Adrenal gland (tissue), 9 donors: ENCODE measurements at regions not wholly inside any gene's neighbourhood (a gene's known extent, or its start where the extent isn't known, plus 50 kb on each side); places are given as distances from the start of the nearest gene placed in this dataset.
"Not testable (repeated sequence)": the region's sequence is repeated elsewhere in the genome, so short reads cannot be mapped to it uniquely, and the experiment has no call there.

Experiments used
- DNase-seq, 7 donors: peaks; one replicate each; pipeline ENCODE4 v3.0.0-alpha.2; 2019 to 2020
- H3K27ac ChIP-seq, 5 donors: fragments of 200-600 bp; sonication (generic) in 4 of 5; 1 replicate in 3 of 5; 2 replicates in 2 of 5; pipeline versions ENCODE4 v1.5.1 to v1.8.0; 2016 to 2020; ENCODE audit warnings: mild to moderate bottlenecking in 1 of 5
- H3K27me3 ChIP-seq: fragments of 200-600 bp; 2 replicates; pipeline ENCODE4 v1.8.0; 2021
- H3K36me3 ChIP-seq, 2 donors: fragments of 200-600 bp; replicated peaks in 1 of 2; 1 replicate in 1 of 2; 2 replicates in 1 of 2; pipeline versions ENCODE4 v1.5.1 to v1.8.0; 2018 to 2022
- H3K4me1 ChIP-seq, 2 donors: fragments of 200-600 bp; replicated peaks in 1 of 2; 1 replicate in 1 of 2; 2 replicates in 1 of 2; pipeline versions ENCODE4 v1.5.1 to v1.8.0; 2018 to 2021
- H3K4me3 ChIP-seq, 4 donors: fragments of 200-600 bp; sonication (generic) in 3 of 4; one replicate each; pipeline ENCODE4 v1.5.1; 2016 to 2018
- H3K9me3 ChIP-seq, 3 donors: fragments of 200-600 bp; sonication (generic) in 1 of 3; replicated peaks in 1 of 3; 1 replicate in 2 of 3; 2 replicates in 1 of 3; pipeline versions ENCODE4 v1.5.1 to v1.8.0; 2016 to 2021
- POLR2A ChIP-seq, 2 donors: fragments of 450-650 bp; IDR thresholded peaks; one replicate each; pipeline ENCODE4 v1.6.1; 2017; ENCODE audit warnings: antibody characterized with exemption in 2 of 2, mild to moderate bottlenecking in 2 of 2, moderate library complexity in 1 of 2
- WGBS, 4 donors: extraction: QIAGEN DNeasy Blood & Tissue Kit in 2 of 4; methylation state at CpG; one replicate each; pipeline versions ENCODE4 v1.1.5 to v1.1.7; 2013 to 2017; 5-methylcytosine and 5-hydroxymethylcytosine counted together
- intact Hi-C, 2 donors: fragments of 100-400 bp; cut with DNase I; formaldehyde crosslinking; loops; one replicate each; pipeline versions ENCODE4 v1.14.1 to v1.15.0; 2022 to 2023
- TF ChIP-seq, protein P1 (sequence below), 6 experiments: fragments of 450-650 bp in 4 of 6; fragments of 200-600 bp in 2 of 6; sonication (generic) in 1 of 6; IDR thresholded peaks; 1 replicate in 5 of 6; 2 replicates in 1 of 6; pipeline versions ENCODE4 v1.5.1 to v1.8.0; 2016 to 2021; ENCODE audit warnings: antibody characterized with exemption in 6 of 6, mild to moderate bottlenecking in 2 of 6, moderate library complexity in 1 of 6
- donor health status: healthy with polysubstance abuse.
- donor health status: Bipolar disorder and iron deficiency.
- donor health status: DM: yes; HTN: yes; CAD: no.
- donor health status: DM: no; HTN: no; CAD: no.
- donor health status: DM: no; HTN: no; CAD: no.

GRCh38 chr6:111944541-111944940, 71.3 kb upstream of the FYN start:
- H3K4me1 ChIP-seq = no peaks in the 10 kb centered on the region
- intact Hi-C loops = no loop called here
- H3K36me3 ChIP-seq = no peaks in the 10 kb centered on the region

GRCh38 chr6:111949546-111949945, 76.3 kb upstream of the FYN start:
- intact Hi-C loops = no loop called here
- no peak for DNase-seq
- H3K27me3 ChIP-seq = no peaks in the 10 kb centered on the region
- H3K4me3 ChIP-seq = no peak overlapping the region
- no peak overlapping the region for H3K27ac ChIP-seq
- no peaks in the 10 kb centered on the region for H3K4me1 ChIP-seq
- TF ChIP-seq, protein P1, sequence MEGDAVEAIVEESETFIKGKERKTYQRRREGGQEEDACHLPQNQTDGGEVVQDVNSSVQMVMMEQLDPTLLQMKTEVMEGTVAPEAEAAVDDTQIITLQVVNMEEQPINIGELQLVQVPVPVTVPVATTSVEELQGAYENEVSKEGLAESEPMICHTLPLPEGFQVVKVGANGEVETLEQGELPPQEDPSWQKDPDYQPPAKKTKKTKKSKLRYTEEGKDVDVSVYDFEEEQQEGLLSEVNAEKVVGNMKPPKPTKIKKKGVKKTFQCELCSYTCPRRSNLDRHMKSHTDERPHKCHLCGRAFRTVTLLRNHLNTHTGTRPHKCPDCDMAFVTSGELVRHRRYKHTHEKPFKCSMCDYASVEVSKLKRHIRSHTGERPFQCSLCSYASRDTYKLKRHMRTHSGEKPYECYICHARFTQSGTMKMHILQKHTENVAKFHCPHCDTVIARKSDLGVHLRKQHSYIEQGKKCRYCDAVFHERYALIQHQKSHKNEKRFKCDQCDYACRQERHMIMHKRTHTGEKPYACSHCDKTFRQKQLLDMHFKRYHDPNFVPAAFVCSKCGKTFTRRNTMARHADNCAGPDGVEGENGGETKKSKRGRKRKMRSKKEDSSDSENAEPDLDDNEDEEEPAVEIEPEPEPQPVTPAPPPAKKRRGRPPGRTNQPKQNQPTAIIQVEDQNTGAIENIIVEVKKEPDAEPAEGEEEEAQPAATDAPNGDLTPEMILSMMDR (IDR thresholded peaks at IDR 0.05) = no peak
- no peak for TF ChIP-seq POLR2A (IDR thresholded peaks at IDR 0.05)
- H3K36me3 ChIP-seq = no peaks in the 10 kb centered on the region
- no peaks in the 10 kb centered on the region for H3K9me3 ChIP-seq
- WGBS, 4 donors = 67 to 79% (median 72%) methylated on average over 3 of the region's 3 CpGs

More at GRCh38 chr6:111944541-111944940, 71.3 kb upstream of the FYN start:
- H3K4me3 ChIP-seq = no peak overlapping the region
- DNase-seq = no peak
- TF ChIP-seq POLR2A (IDR thresholded peaks at IDR 0.05) = no peak
- TF ChIP-seq, protein P1 (IDR thresholded peaks at IDR 0.05) = no peak
- H3K27ac ChIP-seq = no peak overlapping the region
- no peaks in the 10 kb centered on the region for H3K9me3 ChIP-seq
- 64 to 81% (median 67%) methylated on average over 2 of the region's 2 CpGs for WGBS, 4 donors
- no peaks in the 10 kb centered on the region for H3K27me3 ChIP-seq

- intact Hi-C loops, H3K9me3 ChIP-seq, H3K36me3 ChIP-seq, H3K27me3 ChIP-seq, H3K27ac ChIP-seq, H3K4me1 ChIP-seq, H3K4me3 ChIP-seq, DNase-seq: not testable (repeated sequence)
- 51 to 64% (median 58%) methylated on average over 3 of the region's 3 CpGs for WGBS, 4 donors
Observed at GRCh38 chr6:111949984-111950383, 76.7 kb upstream of the FYN start.

DNA sequence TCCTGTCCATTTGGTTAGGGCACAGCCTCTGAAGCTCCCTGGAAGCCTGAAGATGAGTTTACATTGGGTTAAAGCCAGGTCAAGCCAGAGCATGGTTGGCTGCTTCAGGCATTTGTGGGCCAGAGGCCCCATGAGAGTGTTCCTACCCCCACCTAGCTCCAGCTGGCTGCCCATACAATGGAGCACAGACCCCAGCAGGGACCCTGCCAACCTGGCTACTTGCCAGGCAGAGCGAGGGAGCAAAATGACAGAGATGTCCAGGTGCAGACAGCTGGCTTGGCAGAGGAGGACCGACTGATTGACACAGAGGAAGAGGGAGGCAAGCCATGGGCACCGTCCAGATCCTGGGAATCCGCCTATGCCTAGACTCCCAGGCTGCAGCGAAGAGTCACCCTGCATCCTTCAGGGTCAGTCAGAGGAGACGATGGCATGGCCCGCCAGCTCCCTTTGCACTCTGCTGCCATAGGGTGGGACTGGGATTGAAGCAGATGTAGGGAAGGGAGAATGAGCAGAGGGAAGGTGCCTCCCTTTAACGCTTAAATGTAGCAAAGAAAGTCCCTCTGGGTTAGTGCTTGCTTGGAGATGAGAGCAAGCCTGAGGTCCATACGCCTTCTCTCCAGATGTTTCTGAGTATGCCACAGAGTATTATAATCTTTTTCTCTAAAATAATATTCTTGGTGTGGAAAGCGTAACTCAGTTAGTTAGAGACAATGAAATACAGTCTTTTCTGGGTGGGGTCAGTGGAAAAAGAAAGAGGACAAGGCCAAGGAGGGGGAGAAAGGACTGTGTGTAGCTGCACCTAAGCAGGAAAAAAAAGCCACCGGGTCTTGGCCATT, 77.6 kb upstream of the FYN start:
- Histone ChIP-seq H3K9me3 (no peaks in the 10 kb centered on the region), H3K27me3 (no peaks in the 10 kb centered on the region), H3K36me3 (no peaks in the 10 kb centered on the region), H3K4me3 (no peak overlapping the region), H3K27ac (no peak overlapping the region), H3K4me1 (no peaks in the 10 kb centered on the region)
- intact Hi-C loops = no loop called here
- 74 to 89% (median 79%) methylated on average over 11 of the region's 11 CpGs for WGBS, 4 donors
- no peak for TF ChIP-seq POLR2A (IDR thresholded peaks at IDR 0.05)
- TF ChIP-seq, protein P1 (IDR thresholded peaks at IDR 0.05) = no peak
- DNase-seq = no peak
